M059J (cell line): ENCODE measurements at regions not wholly inside any gene's neighbourhood (a gene's known extent, or its start where the extent isn't known, plus 50 kb on each side); places are given as distances from the start of the nearest gene placed in this dataset.

Source experiments
- DNase-seq: peaks from one replicate; pipeline ENCODE4 v3.0.0-alpha.2; 2012; ENCODE audit warnings: low read depth

DNA sequence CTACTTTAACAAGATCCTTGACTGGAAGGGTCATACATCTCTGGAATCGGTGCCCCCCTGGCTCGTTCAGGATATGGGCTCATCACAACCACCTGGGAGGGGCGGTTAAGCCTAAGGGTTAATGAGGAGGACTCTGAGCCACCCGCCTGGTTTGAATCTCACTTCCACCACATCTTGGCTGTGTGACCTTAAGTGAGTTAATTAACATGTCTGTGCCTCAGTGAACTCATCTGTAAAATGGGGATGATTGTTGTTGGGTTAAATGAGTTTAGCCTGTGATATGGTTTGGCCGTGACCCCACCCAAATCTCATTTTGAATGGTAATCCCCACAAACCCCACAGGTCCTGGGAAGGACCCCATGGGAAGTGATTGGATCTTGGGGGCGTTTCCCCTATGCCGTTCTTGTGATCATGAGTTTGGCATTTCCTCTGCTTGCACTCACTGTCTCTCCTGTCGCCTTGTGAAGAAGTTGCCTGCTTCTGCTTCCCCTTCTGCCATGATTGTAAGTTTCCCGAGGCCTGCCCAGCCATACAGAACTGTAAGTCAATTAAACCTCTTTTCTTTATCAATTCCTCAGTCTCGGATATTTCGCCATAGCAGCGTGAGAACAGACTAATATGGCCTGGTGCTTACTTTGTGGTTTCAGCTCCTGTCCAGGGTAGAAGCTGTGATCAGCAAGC, 214.0 kb upstream of the CIBAR2 start:
- no peak for DNase-seq

DNA sequence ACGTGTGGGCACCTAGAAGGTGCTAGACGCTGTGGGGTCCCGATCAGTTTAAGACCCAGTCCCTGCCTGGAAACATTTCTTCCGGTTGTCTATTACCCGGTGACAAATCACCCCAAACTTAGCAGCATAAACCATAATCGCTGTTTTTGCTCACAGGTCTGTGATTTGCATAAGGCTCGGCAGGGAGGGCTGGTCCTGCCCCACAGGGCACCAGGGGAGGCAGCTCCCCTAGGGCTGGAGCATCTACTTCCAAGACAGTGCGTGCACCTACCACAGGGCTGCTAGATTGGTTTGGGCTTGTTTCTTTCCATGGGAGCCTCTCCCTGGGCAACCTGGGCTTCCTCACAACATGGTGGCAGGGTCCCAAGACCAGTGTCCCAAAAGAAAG, 214.5 kb upstream of the CIBAR2 start:
- DNase-seq, result no peak

DNA sequence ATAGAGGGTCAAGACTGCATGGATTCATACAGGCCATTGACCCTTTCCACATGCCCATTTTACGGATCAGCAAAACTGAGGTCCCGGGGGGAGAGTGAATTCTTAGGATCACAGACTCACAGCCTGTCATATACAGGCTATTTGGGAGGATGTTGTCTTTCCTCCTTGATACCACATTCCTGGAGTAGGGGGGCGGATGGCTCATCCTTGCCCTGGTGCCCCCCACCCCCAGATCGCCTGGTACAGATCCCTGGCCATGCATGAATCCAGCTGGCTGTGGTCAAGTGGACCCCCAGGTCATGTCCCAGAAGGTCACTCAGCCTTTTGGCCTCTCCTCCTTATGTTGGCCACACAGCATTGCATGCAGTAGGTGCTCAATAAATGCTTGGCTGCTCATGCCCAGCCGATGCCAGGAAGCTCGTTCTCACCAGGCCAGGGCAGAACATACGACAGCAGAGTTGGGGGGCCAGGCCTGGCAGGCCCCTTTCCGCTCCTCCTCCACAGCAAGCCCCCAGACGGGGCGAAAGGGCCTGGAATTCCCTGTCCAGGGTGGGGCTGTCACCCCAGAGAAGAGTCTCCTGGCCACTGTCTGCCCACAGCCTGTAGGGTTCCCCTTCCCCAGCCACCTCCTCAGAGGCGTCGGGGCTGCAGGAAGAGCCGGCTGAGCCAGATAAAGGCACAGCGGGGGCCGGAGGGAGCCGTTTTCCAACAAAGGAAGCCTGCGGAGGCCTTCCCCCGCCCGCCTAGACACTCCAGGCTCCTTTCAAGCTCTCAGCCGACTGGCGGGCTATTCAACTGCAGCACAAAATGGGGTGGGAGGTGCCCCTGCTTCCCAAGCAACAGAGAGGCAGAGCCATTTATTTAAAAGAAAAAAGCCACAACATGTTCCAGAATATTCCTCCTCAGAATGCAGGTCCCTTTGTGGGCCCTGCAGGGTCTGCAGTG, 215.7 kb upstream of the CIBAR2 start:
- DNase-seq, result peak; percentile 29

- no peak for DNase-seq
These were observed 216.4 kb upstream of the CIBAR2 start for GRCh38 chr16:85328676-85329058.

DNA sequence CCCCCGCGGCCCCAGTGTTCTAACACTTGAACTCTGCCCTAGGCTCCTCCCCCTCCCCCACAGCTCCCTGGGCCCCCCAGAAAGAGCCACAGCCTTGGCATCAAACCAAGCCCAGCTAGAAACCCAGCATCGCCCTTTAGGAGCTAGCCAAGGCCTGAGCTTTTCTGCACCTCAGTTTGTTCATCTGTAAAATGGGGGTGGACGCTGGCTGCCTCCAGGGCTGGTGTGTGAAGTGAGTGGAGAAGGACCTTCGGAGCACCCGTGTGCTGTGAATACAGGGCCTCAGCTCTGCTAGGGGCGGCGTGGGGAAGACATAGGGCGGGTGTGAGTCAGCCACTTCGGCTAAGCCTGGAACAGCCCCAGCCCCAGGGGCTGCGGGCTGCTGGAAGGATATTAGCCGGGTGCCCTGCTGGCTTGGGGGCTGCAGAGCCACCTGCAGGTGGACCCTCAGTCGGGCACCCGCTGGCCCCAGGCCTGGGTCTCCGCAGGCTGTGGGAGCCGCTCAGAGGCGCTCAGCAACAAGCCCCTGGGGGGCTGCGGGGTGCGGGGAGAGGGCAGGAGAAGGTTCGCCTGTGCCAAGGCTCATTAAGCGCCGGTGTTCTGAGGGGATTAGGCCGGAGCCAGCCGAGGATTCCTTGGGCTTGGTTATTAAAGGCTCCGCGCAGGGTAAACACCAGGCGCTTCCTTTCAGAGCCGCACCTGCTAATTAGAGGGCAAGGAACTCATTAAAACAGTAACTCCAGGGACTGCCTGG, 217.0 kb upstream of the CIBAR2 start:
- DNase-seq, result peak; percentile 75

DNA sequence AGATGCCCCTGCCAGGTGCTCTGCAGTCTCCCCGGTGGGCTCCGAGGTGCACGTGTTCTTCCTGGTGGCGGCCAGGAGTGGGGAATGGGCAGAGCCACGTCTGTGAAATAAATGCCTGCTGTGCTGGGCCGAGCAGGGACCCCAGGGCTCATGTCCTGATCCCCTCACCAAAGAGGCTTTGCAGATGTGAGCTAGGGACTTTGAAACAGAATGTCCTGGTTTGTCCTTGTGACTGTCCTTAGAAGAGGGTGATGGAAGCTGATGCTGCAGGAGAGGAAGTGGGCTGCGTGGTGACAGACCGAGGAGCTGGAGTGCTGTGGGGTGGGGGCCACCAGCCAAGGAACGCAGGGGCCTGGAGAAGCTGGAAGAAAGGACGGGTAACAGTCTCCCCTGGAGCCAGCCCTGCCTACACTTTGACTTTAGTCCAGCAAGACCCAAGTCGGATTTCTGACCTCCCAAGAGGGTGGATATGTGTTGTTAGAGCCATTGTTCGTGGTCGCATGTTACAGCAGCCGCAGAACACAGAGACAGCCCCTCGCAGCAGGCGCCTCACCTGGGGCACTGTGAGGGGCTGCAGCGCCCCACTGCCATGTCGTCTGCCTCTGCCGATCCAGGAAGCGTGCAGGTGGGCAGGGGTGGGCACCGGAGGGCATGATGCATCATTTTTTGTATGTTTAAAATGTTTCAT, 217.9 kb upstream of the CIBAR2 start:
- DNase-seq, result no peak

DNA sequence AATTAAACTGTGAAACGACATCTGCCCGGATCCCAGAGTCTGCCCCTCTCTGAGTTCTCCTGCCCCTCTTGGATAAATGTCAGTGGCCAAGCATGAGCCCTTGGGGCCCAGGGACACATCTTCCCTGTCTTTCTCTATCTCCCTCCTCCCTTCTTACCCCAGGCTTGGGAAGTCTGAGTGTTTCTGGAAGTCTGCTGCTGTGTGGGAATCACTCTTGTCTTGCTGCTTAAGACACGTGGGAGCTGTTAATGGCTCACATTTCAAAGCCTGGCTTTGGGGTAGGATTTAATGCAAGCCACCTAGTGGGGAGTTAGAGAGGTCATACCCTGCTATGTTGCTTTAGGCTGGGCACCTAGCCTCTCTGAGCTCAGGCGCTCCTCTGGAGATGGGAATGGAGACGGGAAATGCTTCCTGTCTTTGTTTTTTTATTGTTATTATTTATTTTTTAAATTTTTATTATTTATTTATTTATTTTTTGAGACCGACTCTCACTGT, 218.5 kb upstream of the CIBAR2 start:
- DNase-seq, result peak; percentile 80

- DNase-seq, result peak; percentile 44
These were observed 219.4 kb upstream of the CIBAR2 start for GRCh38 chr16:85331688-85332087.

GRCh38 chr16:85332175-85332574, 219.9 kb upstream of the CIBAR2 start:
- DNase-seq, result no peak

GRCh38 chr16:85333337-85333736, 221.1 kb upstream of the CIBAR2 start:
- DNase-seq, result no peak

DNA sequence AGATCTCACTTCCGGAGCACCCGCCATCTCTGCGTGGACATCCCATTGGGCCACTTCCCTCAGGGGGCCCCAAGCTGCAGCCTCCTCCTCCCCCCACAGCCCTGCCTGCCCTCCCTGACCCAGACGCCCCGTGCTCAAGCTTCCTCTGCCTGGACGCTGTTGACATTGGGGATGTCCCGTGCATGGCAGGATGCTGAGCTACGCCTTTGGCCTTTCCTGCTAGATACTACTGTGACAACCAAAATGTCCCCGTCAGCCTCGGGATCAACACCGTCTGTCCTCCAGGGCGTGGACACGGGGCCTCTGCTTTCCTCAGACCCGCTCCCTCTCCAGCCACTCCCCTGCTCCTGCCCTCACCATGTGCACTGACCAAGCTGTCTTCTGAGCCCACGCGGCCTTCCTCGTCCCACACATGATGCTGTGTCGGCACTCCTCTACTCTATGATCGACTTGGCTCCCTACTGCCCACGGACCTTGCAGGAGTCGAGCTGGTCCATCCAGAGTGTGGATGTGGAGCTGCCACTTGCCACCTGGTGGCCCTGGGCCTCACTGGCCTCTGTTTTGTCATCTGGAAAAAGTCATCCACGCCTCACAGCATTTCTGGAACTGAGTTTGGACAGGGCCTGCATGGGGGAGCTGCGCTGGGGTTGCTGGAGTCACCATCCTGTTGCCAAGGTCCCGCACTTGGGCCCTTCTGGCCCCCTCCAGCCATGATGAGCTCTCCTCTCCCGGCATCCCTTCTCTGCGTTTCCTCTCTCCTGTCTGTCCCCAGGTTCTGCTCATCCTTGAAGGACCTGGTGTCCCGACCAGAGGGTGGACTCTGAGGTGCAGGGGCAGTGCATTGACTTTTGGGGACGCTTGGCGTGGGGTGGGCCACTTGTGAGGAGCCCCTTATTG, 221.7 kb upstream of the CIBAR2 start:
- no peak for DNase-seq

- peak; percentile 40 for DNase-seq
These were observed 222.7 kb upstream of the CIBAR2 start for GRCh38 chr16:85334718-85335583.

GRCh38 chr16:85335584-85336491, 223.6 kb upstream of the CIBAR2 start:
- no peak for DNase-seq

DNA sequence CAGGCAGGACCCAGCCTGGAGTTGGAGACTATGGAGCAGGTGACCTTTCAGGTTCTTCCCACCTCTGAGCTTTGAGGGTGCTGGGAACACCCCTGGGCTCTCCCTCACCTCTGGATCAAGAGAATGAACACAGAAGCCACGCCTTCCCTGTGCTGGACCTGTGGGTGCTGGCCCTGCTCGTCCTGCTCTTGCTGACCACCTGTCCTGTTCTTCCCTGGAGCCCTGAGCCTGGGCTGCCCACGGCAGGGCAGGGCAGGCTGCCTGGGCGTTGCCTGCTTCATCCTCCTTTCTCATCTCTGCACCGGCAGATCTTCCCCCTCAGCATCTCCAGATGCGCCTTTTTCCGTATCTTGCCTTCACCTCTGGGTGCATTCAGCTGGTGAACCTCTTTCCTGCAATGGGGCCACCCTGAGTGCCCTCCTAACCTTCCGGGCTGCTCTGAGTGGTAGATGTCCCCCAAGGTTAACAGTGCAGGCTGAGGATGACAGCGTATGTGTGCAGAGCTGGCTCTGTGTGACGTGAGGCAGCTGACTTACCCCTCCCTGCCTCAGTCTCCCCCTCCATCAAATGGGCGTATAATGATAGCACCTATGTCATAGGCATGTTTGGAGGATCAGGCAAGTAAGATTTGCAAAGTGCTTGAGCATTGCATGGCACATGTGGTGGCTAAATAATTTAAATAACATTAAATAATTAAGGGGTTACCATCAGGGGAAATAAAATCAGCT, 225.8 kb upstream of the CIBAR2 start:
- no peak for DNase-seq

GRCh38 chr16:85338638-85338982, 226.3 kb upstream of the CIBAR2 start:
- DNase-seq, result no peak

DNA sequence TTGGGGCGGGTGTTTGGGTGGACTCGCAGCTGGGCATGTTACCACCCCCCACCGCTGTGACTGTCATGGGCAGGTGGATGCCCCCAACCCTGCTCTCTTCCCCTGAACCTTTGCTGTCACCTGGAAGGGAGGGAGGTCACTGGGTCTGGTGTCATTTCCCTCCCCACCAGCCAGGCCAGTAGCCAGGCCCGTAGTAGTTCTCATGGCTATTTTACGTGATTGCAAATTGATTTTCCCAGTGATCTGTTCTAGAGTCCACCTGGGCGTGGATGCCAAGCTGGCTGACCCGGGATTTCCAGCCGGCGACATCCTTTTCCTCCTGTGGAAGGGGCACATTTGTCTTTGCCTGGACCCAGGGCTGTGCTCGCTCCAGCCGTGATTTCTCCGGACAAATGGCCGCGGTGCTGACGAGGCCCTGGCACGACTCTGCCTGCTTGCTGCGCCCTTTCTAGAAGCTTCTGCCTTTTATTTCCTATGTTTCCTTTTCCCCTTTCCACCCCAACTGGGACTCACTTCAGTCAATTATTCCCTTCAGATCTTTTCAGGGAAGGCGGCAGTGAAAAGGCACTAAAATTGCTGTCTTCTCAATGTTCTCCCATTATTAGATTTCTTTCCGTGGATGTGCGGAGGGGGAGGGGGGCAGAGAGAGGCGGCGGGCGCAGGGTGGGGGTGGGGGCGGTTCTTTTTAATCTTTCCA, 226.9 kb upstream of the CIBAR2 start:
- DNase-seq, result no peak

- DNase-seq, result no peak
These were observed 229.9 kb upstream of the CIBAR2 start for GRCh38 chr16:85341972-85342695.
